HUES64 (cell line): ENCODE measurements at regions not wholly inside any gene's neighbourhood (a gene's known extent, or its start where the extent isn't known, plus 50 kb on each side); places are given as distances from the start of the nearest gene placed in this dataset.

Experiments
- H3K27ac ChIP-seq: 2 replicates; pipeline ENCODE4 v1.7.0; 2013; ENCODE audit warnings: low read depth, low read length, inconsistent platforms
- H3K27me3 ChIP-seq: 2 replicates; pipeline ENCODE4 v1.6.1; 2013; ENCODE audit warnings: mild to moderate bottlenecking, low read length; ENCODE audit not compliant: insufficient read depth
- H3K36me3 ChIP-seq: 2 replicates; pipeline ENCODE4 v1.6.1; 2013; ENCODE audit warnings: mild to moderate bottlenecking, low read length; ENCODE audit not compliant: insufficient read depth
- H3K4me1 ChIP-seq: 2 replicates; pipeline ENCODE4 v1.6.1; 2013; ENCODE audit warnings: mild to moderate bottlenecking, low read length, moderate library complexity; ENCODE audit not compliant: insufficient read depth
- H3K4me3 ChIP-seq: 2 replicates; pipeline ENCODE4 v1.5.1; 2013; ENCODE audit warnings: mild to moderate bottlenecking, low read length, moderate library complexity
- H3K9ac ChIP-seq: 2 replicates; pipeline ENCODE4 v1.6.1; 2013; ENCODE audit warnings: mild to moderate bottlenecking, low read depth, low read length
- H3K9me3 ChIP-seq: 2 replicates; pipeline ENCODE4 v1.6.1; 2013; ENCODE audit warnings: low read depth, low read length; ENCODE audit not compliant: insufficient read depth
- WGBS: fragments of 150-250, 120-280 bp; methylation state at CpG from one replicate; pipeline ENCODE4 v1.1.7; 2013; ENCODE audit warnings: missing lambda C conversion rate; 5-methylcytosine and 5-hydroxymethylcytosine counted together

- H3K9ac ChIP-seq = no peak overlapping the region
- H3K36me3 ChIP-seq = no peaks in the 10 kb centered on the region
- no peaks in the 10 kb centered on the region for H3K9me3 ChIP-seq
- H3K4me3 ChIP-seq = no peak overlapping the region
- peaks cover 3% of the 10 kb centered on the region; the same call in 1 of the 2 replicates for H3K4me1 ChIP-seq
- H3K27ac ChIP-seq = no peak overlapping the region
- no peaks in the 10 kb centered on the region for H3K27me3 ChIP-seq
Measured at GRCh38 chr3:103112273-103112672, 677.5 kb downstream of the ZPLD1 start.

- Histone ChIP-seq H3K4me3 (no peak overlapping the region), H3K4me1 (no peaks in the 10 kb centered on the region), H3K36me3 (no peaks in the 10 kb centered on the region), H3K27ac (no peak overlapping the region), H3K9me3 (no peaks in the 10 kb centered on the region), H3K9ac (no peak overlapping the region), H3K27me3 (no peaks in the 10 kb centered on the region)
- WGBS = 95% methylated on average over 1 of the region's 1 CpG
Measured at GRCh38 chr3:103126115-103126514, 691.3 kb downstream of the ZPLD1 start.

GRCh38 chr3:103127098-103127630 is 692.3 kb downstream of the ZPLD1 start:
- no peak overlapping the region for H3K9ac ChIP-seq
- whole genome bisulfite sequencing = 73% methylated on average over 3 of the region's 5 CpGs
- H3K4me3 ChIP-seq = no peak overlapping the region

GRCh38 chr3:103127737-103128136 is 692.9 kb downstream of the ZPLD1 start:
- H3K27ac ChIP-seq = no peak overlapping the region
- no peaks in the 10 kb centered on the region for H3K27me3 ChIP-seq
- H3K9me3 ChIP-seq = no peaks in the 10 kb centered on the region
- no peak overlapping the region for H3K4me3 ChIP-seq
- no peaks in the 10 kb centered on the region for H3K4me1 ChIP-seq
- 89% methylated on average over 1 of the region's 1 CpG for WGBS
- H3K9ac ChIP-seq = no peak overlapping the region
- no peaks in the 10 kb centered on the region for H3K36me3 ChIP-seq

More at GRCh38 chr3:103127098-103127630, 692.3 kb downstream of the ZPLD1 start:
- H3K9me3 ChIP-seq = no peaks in the 10 kb centered on the region
- H3K27ac ChIP-seq = no peak overlapping the region
- H3K4me1 ChIP-seq = no peaks in the 10 kb centered on the region
- no peaks in the 10 kb centered on the region for H3K27me3 ChIP-seq
- H3K36me3 ChIP-seq = no peaks in the 10 kb centered on the region

GRCh38 chr3:103134023-103134724 is 699.4 kb downstream of the ZPLD1 start:
- Histone ChIP-seq H3K9me3 (no peaks in the 10 kb centered on the region), H3K4me1 (no peaks in the 10 kb centered on the region; the same call in 1 of the 2 replicates), H3K27me3 (no peaks in the 10 kb centered on the region), H3K36me3 (no peaks in the 10 kb centered on the region), H3K4me3 (no peak overlapping the region), H3K27ac (no peak overlapping the region), H3K9ac (no peak overlapping the region)
- no CpG with 5 or more reads among the region's 1 CpG for WGBS

- Histone ChIP-seq H3K36me3 (no peaks in the 10 kb centered on the region), H3K9me3 (no peaks in the 10 kb centered on the region), H3K4me1 (peaks cover 7% of the 10 kb centered on the region), H3K9ac (no peak overlapping the region), H3K27me3 (no peaks in the 10 kb centered on the region), H3K4me3 (no peak overlapping the region), H3K27ac (no peak overlapping the region)
Measured at GRCh38 chr3:103136621-103137020, 701.8 kb downstream of the ZPLD1 start.

GRCh38 chr3:103137830-103138229 is 703.0 kb downstream of the ZPLD1 start:
- H3K27me3 ChIP-seq = no peaks in the 10 kb centered on the region
- H3K9me3 ChIP-seq = no peaks in the 10 kb centered on the region
- no peak overlapping the region for H3K4me3 ChIP-seq
- H3K4me1 ChIP-seq = peaks cover 7% of the 10 kb centered on the region
- H3K9ac ChIP-seq = no peak overlapping the region
- H3K27ac ChIP-seq = no peak overlapping the region
- no peaks in the 10 kb centered on the region for H3K36me3 ChIP-seq

GRCh38 chr3:103158183-103158582 is 723.4 kb downstream of the ZPLD1 start:
- Histone ChIP-seq H3K27me3 (no peaks in the 10 kb centered on the region), H3K9ac (no peak overlapping the region)
- WGBS = 77% methylated on average over 1 of the region's 1 CpG

GRCh38 chr3:103166890-103167289 is 732.1 kb downstream of the ZPLD1 start:
- 95% methylated on average over 13 of the region's 13 CpGs for WGBS
- H3K4me1 ChIP-seq = no peaks in the 10 kb centered on the region
- no peaks in the 10 kb centered on the region for H3K36me3 ChIP-seq
- H3K9ac ChIP-seq = no peak overlapping the region
- no peak overlapping the region for H3K4me3 ChIP-seq
- H3K27me3 ChIP-seq = no peaks in the 10 kb centered on the region
- no peaks in the 10 kb centered on the region for H3K9me3 ChIP-seq
- H3K27ac ChIP-seq = no peak overlapping the region

More at GRCh38 chr3:103158183-103158582, 723.4 kb downstream of the ZPLD1 start:
- H3K4me1 ChIP-seq = no peaks in the 10 kb centered on the region
- no peak overlapping the region for H3K4me3 ChIP-seq
- H3K9me3 ChIP-seq = no peaks in the 10 kb centered on the region
- H3K36me3 ChIP-seq = no peaks in the 10 kb centered on the region
- no peak overlapping the region for H3K27ac ChIP-seq

- H3K4me1 ChIP-seq = no peaks in the 10 kb centered on the region
- H3K36me3 ChIP-seq = no peaks in the 10 kb centered on the region
- H3K9me3 ChIP-seq = no peaks in the 10 kb centered on the region
- H3K4me3 ChIP-seq = no peak overlapping the region
- 85% methylated on average over 5 of the region's 6 CpGs for WGBS
- H3K27ac ChIP-seq = no peak overlapping the region
- H3K27me3 ChIP-seq = no peaks in the 10 kb centered on the region
- no peak overlapping the region for H3K9ac ChIP-seq
Measured at GRCh38 chr3:103167850-103168249, 733.0 kb downstream of the ZPLD1 start.

GRCh38 chr3:103169289-103169688 is 734.5 kb downstream of the ZPLD1 start:
- Histone ChIP-seq H3K9ac (no peak overlapping the region), H3K27me3 (no peaks in the 10 kb centered on the region), H3K4me1 (no peaks in the 10 kb centered on the region), H3K9me3 (no peaks in the 10 kb centered on the region), H3K27ac (no peak overlapping the region), H3K4me3 (no peak overlapping the region), H3K36me3 (no peaks in the 10 kb centered on the region)
- WGBS = no CpG with 5 or more reads among the region's 2 CpGs

- no peaks in the 10 kb centered on the region for H3K36me3 ChIP-seq
- no peak overlapping the region for H3K9ac ChIP-seq
- H3K27ac ChIP-seq = no peak overlapping the region
- no peaks in the 10 kb centered on the region for H3K27me3 ChIP-seq
- no peaks in the 10 kb centered on the region for H3K9me3 ChIP-seq
- no peaks in the 10 kb centered on the region for H3K4me1 ChIP-seq
- no peak overlapping the region for H3K4me3 ChIP-seq
Measured at GRCh38 chr3:103170651-103171050, 735.8 kb downstream of the ZPLD1 start.
